ENCODE measurements at regions not wholly inside any gene's neighbourhood (a gene's known extent, or its start where the extent isn't known, plus 50 kb on each side); places are given as distances from the start of the nearest gene placed in this dataset.
"Not testable (repeated sequence)": the region's sequence is repeated elsewhere in the genome, so short reads cannot be mapped to it uniquely, and the experiment has no call there.

GRCh38 chr6:137625100-137625661 lies 131.0 kb upstream of the OLIG3 start:
- H3K27ac ChIP-seq (replicated peaks), result no peak overlapping the region
- H3K9me3 ChIP-seq (replicated peaks), result no peaks in the 10 kb centered on the region
- H3K36me3 ChIP-seq, result no peaks in the 10 kb centered on the region
- H3K27me3 ChIP-seq (ENCODE audit: low read depth), result peaks cover 53% of the 10 kb centered on the region
- H3K4me1 ChIP-seq, result no peaks in the 10 kb centered on the region
- TF ChIP-seq CTCF (IDR thresholded peaks at IDR 0.05; ENCODE audit: borderline replicate concordance), result no peak
- no peak for DNase-seq
- H3K4me3 ChIP-seq, result no peak overlapping the region
- intact Hi-C loops (cut with micrococcal nuclease), result no loop called here

DNA sequence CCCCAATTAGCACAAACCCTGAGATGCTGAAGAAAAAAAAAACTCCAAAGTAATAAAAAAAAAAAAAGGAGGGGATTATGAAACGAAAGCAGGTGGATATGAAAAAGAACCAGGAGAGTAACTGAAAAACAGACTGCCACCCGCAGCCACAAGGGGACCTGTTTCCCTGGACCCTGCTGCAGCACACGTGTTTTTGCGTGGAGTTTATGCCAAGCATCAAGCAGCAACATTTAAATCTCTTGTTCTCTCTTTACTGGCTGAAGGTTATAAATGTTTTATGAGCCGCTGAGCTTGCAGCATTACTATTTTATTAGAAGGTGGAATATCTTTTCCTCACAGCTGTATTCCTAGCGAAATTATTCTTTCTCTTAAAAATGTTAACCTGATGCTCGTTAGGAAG lies 131.6 kb upstream of the OLIG3 start:
- no peak overlapping the region for H3K27ac ChIP-seq (replicated peaks)
- no peaks in the 10 kb centered on the region for H3K4me1 ChIP-seq
- no peak for DNase-seq
- TF ChIP-seq CTCF (IDR thresholded peaks at IDR 0.05; ENCODE audit: borderline replicate concordance), result no peak
- no peak overlapping the region for H3K4me3 ChIP-seq
- H3K36me3 ChIP-seq, result no peaks in the 10 kb centered on the region
- H3K9me3 ChIP-seq (replicated peaks), result no peaks in the 10 kb centered on the region
- intact Hi-C loops (cut with micrococcal nuclease), result no loop called here
- peaks cover 50% of the 10 kb centered on the region for H3K27me3 ChIP-seq (ENCODE audit: low read depth)

DNA sequence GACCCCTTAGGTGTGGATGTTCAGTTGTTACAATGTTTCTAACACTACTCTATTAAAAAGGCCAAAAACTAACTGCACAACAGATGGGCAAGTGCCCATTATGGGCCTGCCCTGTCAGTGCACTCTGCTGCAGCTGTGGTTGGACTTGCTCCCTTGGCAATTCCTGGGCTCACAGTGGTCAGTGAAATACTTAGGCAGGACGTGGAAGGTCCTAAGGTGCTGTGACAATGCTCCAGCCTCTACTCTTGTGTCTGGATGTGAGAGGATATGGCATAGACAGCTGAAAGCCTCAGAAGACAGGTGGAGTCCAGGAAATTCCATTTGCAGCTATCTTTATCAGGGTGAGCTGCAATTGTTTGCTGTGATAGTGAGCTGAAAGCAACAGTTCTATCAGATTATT lies 136.5 kb upstream of the OLIG3 start:
- H3K27ac ChIP-seq (replicated peaks), result no peak overlapping the region
- TF ChIP-seq CTCF (IDR thresholded peaks at IDR 0.05; ENCODE audit: borderline replicate concordance), result no peak
- intact Hi-C loops (cut with micrococcal nuclease), result no loop called here

GRCh38 chr6:137631323-137631722 lies 137.1 kb upstream of the OLIG3 start:
- H3K36me3 ChIP-seq, result no peaks in the 10 kb centered on the region
- no peaks in the 10 kb centered on the region for H3K9me3 ChIP-seq (replicated peaks)
- no peaks in the 10 kb centered on the region for H3K4me1 ChIP-seq
- no peak overlapping the region for H3K27ac ChIP-seq (replicated peaks)
- TF ChIP-seq CTCF (IDR thresholded peaks at IDR 0.05; ENCODE audit: borderline replicate concordance), result no peak
- no peak overlapping the region for H3K4me3 ChIP-seq
- intact Hi-C loops (cut with micrococcal nuclease), result no loop called here
- DNase-seq, result no peak
- peaks cover 6% of the 10 kb centered on the region for H3K27me3 ChIP-seq (ENCODE audit: low read depth)

More for the DNA sequence above, 136.5 kb upstream of the OLIG3 start:
- H3K4me1 ChIP-seq, result no peaks in the 10 kb centered on the region
- H3K36me3 ChIP-seq, result no peaks in the 10 kb centered on the region
- no peaks in the 10 kb centered on the region for H3K9me3 ChIP-seq (replicated peaks)
- H3K4me3 ChIP-seq, result no peak overlapping the region
- no peak for DNase-seq
- peaks cover 8% of the 10 kb centered on the region for H3K27me3 ChIP-seq (ENCODE audit: low read depth)

DNA sequence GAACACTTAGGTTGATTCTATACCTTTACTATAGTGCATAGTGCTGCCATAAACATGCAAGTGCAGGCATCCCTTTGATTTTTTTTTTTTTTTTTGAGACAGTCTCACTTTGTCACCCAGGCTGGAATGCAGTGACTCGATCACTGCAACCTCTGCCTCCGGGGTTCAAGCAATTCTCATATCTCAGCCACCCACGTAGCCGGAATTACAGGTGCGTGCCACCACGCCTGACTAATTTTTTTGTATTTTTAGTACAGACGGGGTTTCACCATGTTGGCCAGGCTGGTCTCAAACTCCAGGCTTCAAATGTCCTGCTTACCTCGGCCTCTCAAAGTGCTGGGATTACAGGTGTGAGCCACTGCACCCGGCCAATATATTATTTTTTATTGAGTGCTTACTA lies 140.0 kb upstream of the OLIG3 start:
- intact Hi-C loops (cut with micrococcal nuclease); H3K9me3 ChIP-seq (replicated peaks); DNase-seq; H3K27me3 ChIP-seq (ENCODE audit: low read depth); H3K36me3 ChIP-seq; H3K4me3 ChIP-seq; H3K27ac ChIP-seq (replicated peaks); H3K4me1 ChIP-seq: not testable (repeated sequence)

DNA sequence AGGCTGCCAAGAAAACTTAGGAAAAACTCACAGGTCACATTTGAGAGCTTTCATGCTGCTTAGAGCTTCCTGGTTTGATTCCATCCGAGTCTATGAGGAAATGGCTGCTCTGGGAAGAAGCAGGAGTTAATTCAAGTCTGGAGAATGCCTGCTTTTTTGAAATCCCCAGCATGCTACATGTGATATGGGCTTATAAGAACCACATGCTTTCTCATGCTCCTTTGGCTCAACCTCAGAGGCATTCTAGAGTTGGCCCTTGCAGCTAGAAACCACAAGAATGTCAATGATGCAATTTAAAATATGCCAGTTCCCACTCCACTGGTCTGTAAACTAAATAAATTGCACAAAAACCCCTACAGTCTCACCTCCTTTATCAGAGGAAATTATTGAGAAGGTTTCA lies 142.9 kb upstream of the OLIG3 start:
- TF ChIP-seq CTCF (IDR thresholded peaks at IDR 0.05; ENCODE audit: borderline replicate concordance), result no peak
- Histone ChIP-seq H3K27ac (replicated peaks) (no peak overlapping the region), H3K27me3 (ENCODE audit: low read depth) (no peaks in the 10 kb centered on the region), H3K4me3 (no peak overlapping the region), H3K9me3 (replicated peaks) (no peaks in the 10 kb centered on the region), H3K4me1 (peaks cover 6% of the 10 kb centered on the region), H3K36me3 (no peaks in the 10 kb centered on the region)
- no peak for DNase-seq
- intact Hi-C loops (cut with micrococcal nuclease), result no loop called here

Data from left ventricle myocardium inferior (tissue), 1 donor.